Erythroblast (primary cell): ENCODE measurements at regions not wholly inside any gene's neighbourhood (a gene's known extent, or its start where the extent isn't known, plus 50 kb on each side); places are given as distances from the start of the nearest gene placed in this dataset.

Experiments
- DNase-seq, 2 experiments: peaks; one replicate each; lab custom pipeline; 2025; lab: John Stamatoyannopoulos, UW
- GATA1 ChIP-seq: IDR thresholded peaks from 2 replicates; pipeline ENCODE4 v1.6.1; 2011; ENCODE audit warnings: low read depth, mild to moderate bottlenecking, control low read depth, low read length, moderate library complexity
- POLR2A ChIP-seq: IDR thresholded peaks from 2 replicates; pipeline ENCODE4 v1.6.1; 2011; ENCODE audit warnings: mild to moderate bottlenecking, low read length

- no peak for DNase-seq
- TF ChIP-seq POLR2A (no peak), GATA1 (no peak)
Observed at GRCh38 chr6:43869079-43869710, 99.2 kb downstream of the VEGFA start.

GRCh38 chr6:43868467-43868866 is 98.5 kb downstream of the VEGFA start:
- no peak for DNase-seq
- no peak for TF ChIP-seq POLR2A
- no peak for TF ChIP-seq GATA1

- DNase-seq: no peak
- TF ChIP-seq POLR2A (no peak), GATA1 (no peak)
Observed at GRCh38 chr6:43867996-43868395, 98.0 kb downstream of the VEGFA start.

- no peak for TF ChIP-seq GATA1
- TF ChIP-seq POLR2A: no peak
Observed at GRCh38 chr6:43867246-43867645, 97.2 kb downstream of the VEGFA start.

GRCh38 chr6:43865932-43866645 is 96.1 kb downstream of the VEGFA start:
- TF ChIP-seq GATA1: no peak
- no peak for TF ChIP-seq POLR2A
- no peak for DNase-seq

More at GRCh38 chr6:43867246-43867645, 97.2 kb downstream of the VEGFA start:
- no peak for DNase-seq

- TF ChIP-seq POLR2A (no peak), GATA1 (no peak)
- DNase-seq: no peak
Observed at GRCh38 chr6:43865086-43865485, 95.1 kb downstream of the VEGFA start.

GRCh38 chr6:43862925-43863324 is 92.9 kb downstream of the VEGFA start:
- no peak for DNase-seq
- TF ChIP-seq GATA1: no peak
- no peak for TF ChIP-seq POLR2A

GRCh38 chr6:43861212-43861894 is 91.3 kb downstream of the VEGFA start:
- no peak for DNase-seq
- no peak for TF ChIP-seq GATA1

GRCh38 chr6:43860285-43860684 is 90.3 kb downstream of the VEGFA start:
- TF ChIP-seq POLR2A (no peak), GATA1 (no peak)
- DNase-seq: no peak

- no peak for DNase-seq
- TF ChIP-seq POLR2A (no peak), GATA1 (no peak)
Observed at GRCh38 chr6:43859213-43859612, 89.2 kb downstream of the VEGFA start.

- TF ChIP-seq GATA1 (no peak), POLR2A (no peak)
- DNase-seq: no peak
Observed at GRCh38 chr6:43858161-43859153, 88.4 kb downstream of the VEGFA start.

- peak; percentile 48 to 58 for DNase-seq
- TF ChIP-seq GATA1 (no peak), POLR2A (no peak)
Observed at GRCh38 chr6:43856005-43856765, 86.2 kb downstream of the VEGFA start.
